Breast epithelium (tissue), 4 donors: ENCODE measurements at regions not wholly inside any gene's neighbourhood (a gene's known extent, or its start where the extent isn't known, plus 50 kb on each side); places are given as distances from the start of the nearest gene placed in this dataset.

Experiments used
- DNase-seq, 2 donors: peaks; one replicate each; pipeline ENCODE4 v3.0.0-alpha.2; 2019; ENCODE audit warnings: low spot score in 2 of 2
- H3K27ac ChIP-seq, 2 donors: fragments of 200-600 bp; sonication (generic) in 1 of 2; one replicate each; pipeline ENCODE4 v1.5.1; 2016 to 2019; ENCODE audit warnings: mild to moderate bottlenecking in 1 of 2
- H3K27me3 ChIP-seq, 2 donors: fragments of 200-600 bp; sonication (generic) in 1 of 2; one replicate each; pipeline versions ENCODE4 v1.5.1 to v1.6.0; 2017 to 2019; ENCODE audit warnings: control low read depth in 1 of 2, mild to moderate bottlenecking in 1 of 2
- H3K36me3 ChIP-seq: fragments of 200-600 bp; one replicate; pipeline ENCODE4 v1.5.1; 2019
- H3K4me1 ChIP-seq, 2 donors: fragments of 200-600 bp; sonication (generic); one replicate each; pipeline ENCODE4 v1.5.1; 2016 to 2019; ENCODE audit warnings: control low read depth in 1 of 2
- H3K4me3 ChIP-seq, 3 donors: fragments of 200-600 bp; sonication (generic); 1 replicate in 2 of 3; 2 replicates in 1 of 3; pipeline ENCODE4 v1.5.1; 2016 to 2019; ENCODE audit warnings: mild to moderate bottlenecking in 3 of 3, moderate library complexity in 2 of 3
- H3K9me3 ChIP-seq, 2 donors: fragments of 200-600 bp; sonication (generic) in 1 of 2; one replicate each; pipeline ENCODE4 v1.5.1; 2016 to 2019; ENCODE audit warnings: control low read depth in 1 of 2
- CTCF ChIP-seq, 3 donors: fragments of 450-650 bp; IDR thresholded peaks; one replicate each; pipeline ENCODE4 v1.5.1; 2016 to 2017; ENCODE audit warnings: antibody characterized with exemption in 3 of 3, mild to moderate bottlenecking in 3 of 3, moderate library complexity in 3 of 3
- POLR2A ChIP-seq: fragments of 450-650 bp; IDR thresholded peaks from one replicate; pipeline ENCODE4 v1.6.1; 2016; ENCODE audit warnings: antibody characterized with exemption, mild to moderate bottlenecking, moderate library complexity
- POLR2AphosphoS5 ChIP-seq, 3 donors: sonication (generic); formaldehyde crosslinking; IDR thresholded peaks; one replicate each; pipeline ENCODE4 v1.6.1; 2017; ENCODE audit warnings: antibody characterized with exemption in 3 of 3
- intact Hi-C: fragments of 100-400 bp; cut with DNase I; formaldehyde crosslinking; loops from one replicate; pipeline ENCODE4 v1.15.1; 2023; ENCODE audit warnings: low total_unique reads

- intact Hi-C loops = no loop called here
- Histone ChIP-seq H3K9me3 (no peaks in the 10 kb centered on the region), H3K27ac (no peak overlapping the region), H3K27me3 (no peaks in the 10 kb centered on the region), H3K36me3 (no peaks in the 10 kb centered on the region), H3K4me1 (peaks cover 0 to 5% of the 10 kb centered on the region in 2 donors), H3K4me3 (no peak overlapping the region)
- TF ChIP-seq CTCF (IDR thresholded peaks at IDR 0.05) = no peak
- DNase-seq = no peak
Measured at GRCh38 chr2:111686994-111687393, 197.0 kb downstream of the ANAPC1 start.

GRCh38 chr2:111687911-111688310 is 196.1 kb downstream of the ANAPC1 start:
- Histone ChIP-seq H3K27ac (no peak overlapping the region), H3K36me3 (no peaks in the 10 kb centered on the region), H3K4me3 (no peak overlapping the region), H3K9me3 (no peaks in the 10 kb centered on the region), H3K27me3 (no peaks in the 10 kb centered on the region), H3K4me1 (peaks cover 0 to 5% of the 10 kb centered on the region in 2 donors)
- intact Hi-C loops = no loop called here
- DNase-seq = no peak
- TF ChIP-seq POLR2AphosphoS5 (IDR thresholded peaks at IDR 0.05) (no peak), POLR2A (no peak), CTCF (IDR thresholded peaks at IDR 0.05) (no peak)

GRCh38 chr2:111688482-111688881 is 195.5 kb downstream of the ANAPC1 start:
- DNase-seq = no peak
- H3K9me3 ChIP-seq = no peaks in the 10 kb centered on the region
- no peak for TF ChIP-seq POLR2AphosphoS5 (IDR thresholded peaks at IDR 0.05)
- no peak for TF ChIP-seq CTCF (IDR thresholded peaks at IDR 0.05)
- no peaks in the 10 kb centered on the region for H3K27me3 ChIP-seq
- intact Hi-C loops = no loop called here
- no peaks in the 10 kb centered on the region for H3K36me3 ChIP-seq
- no peak overlapping the region for H3K4me3 ChIP-seq
- no peak overlapping the region for H3K27ac ChIP-seq
- peaks cover 0 to 5% of the 10 kb centered on the region in 2 donors for H3K4me1 ChIP-seq

GRCh38 chr2:111689174-111689573 is 194.8 kb downstream of the ANAPC1 start:
- H3K9me3 ChIP-seq = no peaks in the 10 kb centered on the region
- no peak for DNase-seq
- intact Hi-C loops = no loop called here
- H3K27ac ChIP-seq = no peak overlapping the region
- no peaks in the 10 kb centered on the region for H3K36me3 ChIP-seq
- TF ChIP-seq POLR2A (no peak), CTCF (IDR thresholded peaks at IDR 0.05) (no peak), POLR2AphosphoS5 (IDR thresholded peaks at IDR 0.05) (no peak)
- no peaks in the 10 kb centered on the region for H3K27me3 ChIP-seq
- peaks cover 0 to 5% of the 10 kb centered on the region in 2 donors for H3K4me1 ChIP-seq
- no peak overlapping the region for H3K4me3 ChIP-seq

- H3K9me3 ChIP-seq = no peaks in the 10 kb centered on the region
- no peak overlapping the region for H3K27ac ChIP-seq
- intact Hi-C loops = no loop called here
- H3K4me1 ChIP-seq = peaks cover 0 to 5% of the 10 kb centered on the region in 2 donors
- H3K27me3 ChIP-seq = no peaks in the 10 kb centered on the region
- H3K36me3 ChIP-seq = no peaks in the 10 kb centered on the region
- H3K4me3 ChIP-seq = no peak overlapping the region
- DNase-seq = no peak
- TF ChIP-seq POLR2A = no peak
- TF ChIP-seq POLR2AphosphoS5 (IDR thresholded peaks at IDR 0.05) = no peak
- no peak for TF ChIP-seq CTCF (IDR thresholded peaks at IDR 0.05)
Measured at GRCh38 chr2:111689941-111690340, 194.1 kb downstream of the ANAPC1 start.
